Ishikawa (cell line): ENCODE measurements at regions not wholly inside any gene's neighbourhood (a gene's known extent, or its start where the extent isn't known, plus 50 kb on each side); places are given as distances from the start of the nearest gene placed in this dataset.

Experiments used
- CEBPB ChIP-seq: IDR thresholded peaks from 2 replicates; pipeline ENCODE4 v1.6.1; 2012
- CREB1 ChIP-seq: IDR thresholded peaks from 2 replicates; pipeline ENCODE4 v1.6.1; 2012; ENCODE audit warnings: low read depth
- EGR1 ChIP-seq: IDR thresholded peaks from 2 replicates; pipeline ENCODE4 v1.6.1; 2012
- EP300 ChIP-seq: IDR thresholded peaks from 2 replicates; pipeline ENCODE4 v1.6.1; 2012; ENCODE audit warnings: borderline replicate concordance
- FOXM1 ChIP-seq: IDR thresholded peaks from 2 replicates; pipeline ENCODE4 v1.6.1; 2012; ENCODE audit warnings: low read depth, borderline replicate concordance
- MAX ChIP-seq: IDR thresholded peaks from 2 replicates; pipeline ENCODE4 v1.6.1; 2012
- NFIC ChIP-seq: IDR thresholded peaks from 2 replicates; pipeline ENCODE4 v1.6.1; 2012
- RAD21 ChIP-seq: IDR thresholded peaks from 2 replicates; pipeline ENCODE4 v1.6.1; 2012; ENCODE audit warnings: low read depth
- REST ChIP-seq: IDR thresholded peaks from 2 replicates; pipeline ENCODE4 v1.6.1; 2012; ENCODE audit warnings: low read depth, mild to moderate bottlenecking
- TAF1 ChIP-seq: IDR thresholded peaks from 2 replicates; pipeline ENCODE4 v1.6.1; 2012; ENCODE audit warnings: low read depth, mild to moderate bottlenecking
- TCF12 ChIP-seq: IDR thresholded peaks from 2 replicates; pipeline ENCODE4 v1.6.1; 2012; ENCODE audit warnings: low read depth
- TEAD4 ChIP-seq: IDR thresholded peaks from 2 replicates; pipeline ENCODE4 v1.6.1; 2012
- USF1 ChIP-seq: IDR thresholded peaks from 2 replicates; pipeline ENCODE4 v1.6.1; 2012
- YY1 ChIP-seq: IDR thresholded peaks from 2 replicates; pipeline ENCODE4 v1.6.1; 2012; ENCODE audit warnings: low read depth
- ZBTB7A ChIP-seq: IDR thresholded peaks from 2 replicates; pipeline ENCODE4 v1.6.1; 2012; ENCODE audit warnings: low read depth

- TF ChIP-seq CEBPB (no peak), EGR1 (no peak)
Observed at GRCh38 chr18:23363865-23364570, 89.1 kb upstream of the RIOK3 start.

- TF ChIP-seq CREB1 (no peak), REST (no peak), USF1 (no peak), TCF12 (no peak), MAX (no peak), TEAD4 (no peak), RAD21 (no peak), ZBTB7A (no peak), EGR1 (no peak), TAF1 (no peak), FOXM1 (no peak), CEBPB (no peak), YY1 (no peak), NFIC (no peak), EP300 (no peak)
Observed at GRCh38 chr18:23365602-23366001, 87.5 kb upstream of the RIOK3 start.

- TF ChIP-seq RAD21, result no peak
- no peak for TF ChIP-seq MAX
- no peak for TF ChIP-seq USF1
- TF ChIP-seq CREB1, result no peak
- TF ChIP-seq REST, result no peak
- TF ChIP-seq TAF1, result no peak
- TF ChIP-seq CEBPB, result no peak
- TF ChIP-seq FOXM1, result no peak
Observed at GRCh38 chr18:23369266-23369665, 83.8 kb upstream of the RIOK3 start.

GRCh38 chr18:23373570-23373969 is 79.5 kb upstream of the RIOK3 start:
- TF ChIP-seq CEBPB, result no peak
- TF ChIP-seq ZBTB7A, result no peak
- no peak for TF ChIP-seq FOXM1
- no peak for TF ChIP-seq MAX
- TF ChIP-seq EP300, result no peak
- TF ChIP-seq NFIC, result no peak
- no peak for TF ChIP-seq TCF12
- no peak for TF ChIP-seq REST
- TF ChIP-seq TEAD4, result no peak
- no peak for TF ChIP-seq YY1
- no peak for TF ChIP-seq TAF1
- no peak for TF ChIP-seq USF1
- TF ChIP-seq CREB1, result no peak
- no peak for TF ChIP-seq EGR1
- no peak for TF ChIP-seq RAD21
